HG03469 (cell line): ENCODE measurements at regions not wholly inside any gene's neighbourhood (a gene's known extent, or its start where the extent isn't known, plus 50 kb on each side); places are given as distances from the start of the nearest gene placed in this dataset.
"Not testable (repeated sequence)": the region's sequence is repeated elsewhere in the genome, so short reads cannot be mapped to it uniquely, and the experiment has no call there.

Source experiments
- ATAC-seq: cut with Tn5 transposase; IDR thresholded peaks from one replicate; pipeline ENCODE4 v1.9.1; 2021; ENCODE audit warnings: mild to moderate bottlenecking, moderate library complexity, moderate number of reproducible peaks; ENCODE audit not compliant: unreplicated experiment

GRCh38 chr16:65283181-65283651, 161.4 kb upstream of the CDH11 start:
- ATAC-seq: no peak

GRCh38 chr16:65281586-65281985, 159.7 kb upstream of the CDH11 start:
- ATAC-seq: no peak

DNA sequence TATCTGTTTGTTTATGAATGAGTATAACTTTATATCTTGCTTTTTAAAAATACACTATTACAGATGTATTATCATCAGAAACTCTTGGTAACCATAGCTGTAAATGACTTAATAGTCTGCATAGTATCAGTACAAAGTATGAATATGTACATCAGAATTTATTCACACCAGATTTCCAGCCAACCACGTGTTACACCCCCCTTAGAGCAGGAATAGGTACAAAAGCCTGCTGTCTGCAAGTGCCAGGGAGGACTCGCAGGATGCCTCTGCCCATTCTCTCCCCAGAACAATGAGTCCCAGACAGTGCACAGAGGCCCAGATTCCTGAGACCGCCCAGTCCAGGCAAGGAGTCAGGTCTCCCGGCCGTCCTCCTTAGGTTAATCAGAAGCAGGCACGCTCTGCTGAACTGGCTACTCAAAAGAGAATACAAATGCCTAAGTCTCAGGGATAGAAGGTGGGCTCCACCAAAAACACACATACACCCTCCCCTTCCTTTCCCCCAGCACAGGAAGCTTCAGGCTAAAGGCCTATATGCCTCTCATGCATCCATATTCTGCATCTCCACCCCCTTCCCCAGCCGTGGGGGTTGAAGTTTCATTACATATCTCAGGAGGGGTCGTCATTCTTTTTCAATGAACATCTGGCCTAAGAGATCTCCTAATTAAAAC, 159.1 kb upstream of the CDH11 start:
- no peak for ATAC-seq

DNA sequence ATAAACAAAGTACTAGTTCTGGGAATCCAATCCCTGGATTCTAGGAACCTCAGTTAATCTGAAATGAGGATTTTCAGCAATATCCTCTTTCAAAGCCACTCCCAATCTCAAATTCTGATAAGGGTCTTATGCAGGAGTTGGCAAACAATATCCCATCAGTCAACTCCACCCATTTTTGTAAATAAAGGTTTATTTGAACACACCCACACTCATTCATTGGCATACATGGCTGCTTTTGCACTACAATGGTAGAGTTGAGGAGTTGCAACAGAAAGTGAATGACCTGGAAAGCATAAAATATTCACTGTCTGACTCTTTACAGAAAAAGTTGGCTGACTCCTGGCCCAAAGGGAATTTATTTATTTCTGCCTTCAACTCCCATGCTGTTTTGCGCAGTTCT, 157.7 kb upstream of the CDH11 start:
- no peak for ATAC-seq

GRCh38 chr16:65278874-65279273, 157.0 kb upstream of the CDH11 start:
- ATAC-seq: no peak

GRCh38 chr16:65274566-65274965, 152.7 kb upstream of the CDH11 start:
- no peak for ATAC-seq

DNA sequence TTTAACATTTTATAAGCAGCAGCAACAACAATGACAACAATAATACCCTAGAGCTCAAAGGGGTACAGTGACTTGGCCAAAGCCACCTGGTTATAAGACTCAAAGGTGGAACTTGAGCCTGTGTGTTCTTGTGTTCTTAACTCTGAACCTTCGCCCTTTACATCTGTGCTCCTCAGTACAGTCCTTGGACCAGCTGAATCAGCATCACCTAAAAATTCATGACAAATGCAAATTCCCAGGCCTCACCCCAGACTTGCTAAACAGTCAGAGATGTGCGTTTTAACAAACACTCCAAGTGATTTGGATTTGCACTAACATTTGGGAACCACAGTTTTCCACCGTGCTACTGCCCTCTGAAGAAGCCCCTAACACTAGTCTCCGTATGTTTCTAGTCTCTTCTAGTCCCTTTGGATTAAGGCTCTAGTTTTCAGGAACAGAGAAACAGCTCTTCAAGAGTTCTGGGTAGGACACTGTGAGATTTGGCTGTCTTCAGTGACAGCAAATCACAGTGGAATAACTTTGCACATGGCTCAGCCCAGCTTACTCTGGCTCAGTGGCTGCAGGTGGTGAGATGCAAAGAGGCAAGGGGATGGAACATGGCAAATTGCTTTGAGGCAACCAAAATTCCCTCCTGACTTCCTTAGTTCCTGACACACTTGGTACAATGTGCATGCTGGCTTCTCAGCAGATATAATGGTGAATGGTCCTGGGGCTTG, 151.0 kb upstream of the CDH11 start:
- ATAC-seq: no peak

GRCh38 chr16:65271996-65272395, 150.1 kb upstream of the CDH11 start:
- no peak for ATAC-seq

DNA sequence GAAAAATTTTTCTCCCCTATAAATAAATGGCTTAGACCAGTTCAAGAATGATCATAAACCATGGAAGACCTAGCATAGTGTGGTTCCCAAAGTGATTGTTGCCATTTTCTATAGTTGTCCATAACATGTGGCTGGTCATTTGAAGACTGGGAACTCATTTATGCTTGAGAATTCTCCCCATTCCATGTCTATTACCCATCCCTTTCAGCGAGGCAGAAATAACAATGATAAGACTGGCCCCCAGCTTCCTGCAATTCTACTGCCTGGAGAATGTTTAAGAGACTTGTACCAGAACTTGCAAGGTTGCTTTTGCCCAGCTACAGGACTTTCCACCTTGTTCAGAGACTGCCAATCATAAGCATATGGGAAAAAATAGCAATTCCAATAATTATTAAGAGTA, 146.5 kb upstream of the CDH11 start:
- no peak for ATAC-seq

DNA sequence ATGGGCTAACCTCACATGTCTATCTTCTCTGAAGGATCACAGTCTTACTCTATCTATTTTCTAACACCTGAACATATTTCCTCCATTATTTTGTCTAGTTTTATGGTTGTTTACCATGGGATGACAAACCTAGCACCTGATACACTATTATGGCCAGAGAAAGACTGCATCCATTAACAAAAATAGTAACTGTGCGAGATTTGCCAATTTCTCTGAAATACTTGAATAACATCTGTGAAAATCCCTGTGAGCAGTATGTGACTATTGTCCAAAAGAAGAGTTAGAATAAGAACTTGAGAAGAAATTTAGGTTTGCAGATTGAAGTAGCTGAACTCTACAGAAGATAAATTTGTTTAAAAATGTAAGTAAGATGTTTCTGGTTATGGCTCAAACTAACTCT, 142.0 kb upstream of the CDH11 start:
- no peak for ATAC-seq

GRCh38 chr16:65260746-65261145, 138.9 kb upstream of the CDH11 start:
- no peak for ATAC-seq

DNA sequence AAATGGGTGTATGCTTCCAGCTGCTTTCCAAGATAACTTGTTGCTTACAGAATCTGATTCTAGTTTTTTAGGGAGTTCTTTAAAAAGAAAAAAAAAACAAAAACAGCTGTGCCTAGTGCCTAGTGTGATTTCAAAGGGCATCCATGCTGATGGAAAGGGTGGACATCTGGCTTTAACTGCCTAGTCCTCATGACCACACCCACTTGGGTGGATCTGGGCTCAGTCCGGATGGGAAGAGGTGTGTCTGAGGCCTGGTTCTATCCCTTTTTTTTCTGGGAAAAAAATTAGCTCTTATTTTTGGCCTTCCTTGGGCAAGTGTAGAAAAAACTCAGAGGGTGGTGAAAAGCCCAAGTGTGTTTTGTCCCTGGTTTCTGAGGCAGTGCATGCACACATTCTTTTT, 132.3 kb upstream of the CDH11 start:
- ATAC-seq: no peak

DNA sequence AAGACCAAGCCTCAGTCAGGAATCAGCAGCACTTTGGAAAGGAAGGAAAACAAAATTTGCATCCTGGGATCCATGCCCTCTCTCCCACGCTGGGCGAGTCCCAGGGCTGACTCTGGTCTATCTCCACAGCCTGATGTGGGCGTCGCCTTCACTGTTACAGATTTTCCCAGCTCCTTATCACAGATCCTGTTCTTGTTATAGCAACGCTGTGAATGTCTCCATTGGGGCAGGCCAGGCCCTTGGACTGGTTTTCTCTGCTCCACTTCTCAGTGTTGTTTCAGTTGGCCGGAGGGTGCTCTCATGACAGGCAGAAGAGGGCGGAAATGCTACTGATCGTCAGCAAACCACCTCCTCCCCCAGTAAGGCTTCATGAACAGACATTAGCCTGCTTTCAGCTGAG, 127.9 kb upstream of the CDH11 start:
- ATAC-seq: no peak

GRCh38 chr16:65244787-65245186, 122.9 kb upstream of the CDH11 start:
- ATAC-seq: no peak

- ATAC-seq: no peak
These were observed 113.7 kb upstream of the CDH11 start for GRCh38 chr16:65235339-65236177.

- ATAC-seq: not testable (repeated sequence)
These were observed 113.0 kb upstream of the CDH11 start for GRCh38 chr16:65234721-65235320.

- ATAC-seq: no peak
These were observed 107.4 kb upstream of the CDH11 start for GRCh38 chr16:65229191-65229662.

DNA sequence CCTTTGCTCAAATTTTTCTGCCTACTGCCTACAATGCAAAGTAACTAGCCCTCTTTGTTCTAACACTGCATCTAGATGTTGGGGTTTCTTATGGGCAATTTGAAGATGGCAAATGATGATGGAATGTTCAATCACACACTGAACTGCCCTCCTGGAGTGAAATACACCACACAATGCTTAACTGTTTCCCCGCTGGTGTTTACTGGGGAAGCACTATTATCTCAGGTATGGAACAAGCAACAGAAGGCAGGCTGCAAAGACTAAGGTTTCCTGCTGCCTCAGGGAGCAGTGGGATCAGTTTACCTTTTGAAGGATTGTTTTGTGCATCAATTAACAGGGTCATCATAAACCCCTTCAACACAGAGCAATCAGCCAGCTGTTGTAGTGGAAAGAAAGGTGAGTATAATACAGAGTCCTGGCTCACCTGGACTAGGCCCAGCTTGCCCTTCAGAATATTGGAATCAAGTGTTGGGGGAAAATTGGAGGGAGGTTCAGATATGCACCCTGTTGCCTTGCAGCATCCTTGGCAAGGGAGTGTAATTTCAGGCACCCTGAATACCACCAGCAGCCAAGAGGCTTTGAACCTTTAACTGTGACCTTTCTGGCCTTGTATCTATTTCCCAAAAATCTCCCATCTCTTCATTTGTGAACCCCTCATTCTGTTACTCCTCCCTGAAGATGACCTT, 105.4 kb upstream of the CDH11 start:
- ATAC-seq: no peak

- no peak for ATAC-seq
These were observed 104.2 kb upstream of the CDH11 start for GRCh38 chr16:65226077-65226476.

DNA sequence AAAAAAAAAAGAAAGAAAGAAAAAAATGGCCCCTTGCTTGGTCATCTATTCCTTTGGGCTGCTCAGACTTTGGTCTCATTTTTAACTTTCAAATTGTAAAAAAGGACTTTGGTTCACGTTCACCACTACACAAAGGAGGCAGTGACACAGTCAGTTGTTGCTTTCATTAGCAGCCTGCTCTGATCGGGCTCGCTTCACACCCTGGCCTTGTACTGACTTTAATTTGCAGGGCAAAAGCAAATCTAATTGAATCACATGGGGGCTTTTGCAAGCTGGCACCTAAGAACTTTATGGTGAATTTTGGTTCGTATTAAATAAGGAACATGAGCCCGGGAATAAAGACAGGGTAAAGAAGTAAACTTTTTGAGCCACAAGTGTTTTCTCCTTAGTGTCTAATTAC, 103.6 kb upstream of the CDH11 start:
- ATAC-seq: no peak

DNA sequence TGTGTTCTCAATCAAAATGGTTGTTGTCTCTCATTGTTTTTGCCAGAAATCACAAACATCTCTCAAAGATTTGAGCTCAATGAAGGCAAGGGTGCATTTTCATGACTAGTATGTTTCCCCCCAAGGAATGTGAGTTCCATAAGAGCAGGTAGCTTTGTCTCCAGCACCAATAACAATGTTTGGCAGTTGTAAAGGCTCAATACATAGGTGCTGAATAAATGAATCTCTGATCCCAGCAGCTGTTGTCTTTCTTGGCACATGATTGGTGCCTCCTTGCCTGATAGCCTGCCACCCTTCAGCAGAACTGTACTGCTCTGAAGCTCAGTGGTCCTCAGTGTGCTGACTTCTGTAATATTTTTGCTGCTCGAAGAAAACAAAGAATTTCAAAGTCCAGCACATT, 103.1 kb upstream of the CDH11 start:
- ATAC-seq: no peak
